ENCODE measurements at regions not wholly inside any gene's neighbourhood (a gene's known extent, or its start where the extent isn't known, plus 50 kb on each side); places are given as distances from the start of the nearest gene placed in this dataset.

DNA sequence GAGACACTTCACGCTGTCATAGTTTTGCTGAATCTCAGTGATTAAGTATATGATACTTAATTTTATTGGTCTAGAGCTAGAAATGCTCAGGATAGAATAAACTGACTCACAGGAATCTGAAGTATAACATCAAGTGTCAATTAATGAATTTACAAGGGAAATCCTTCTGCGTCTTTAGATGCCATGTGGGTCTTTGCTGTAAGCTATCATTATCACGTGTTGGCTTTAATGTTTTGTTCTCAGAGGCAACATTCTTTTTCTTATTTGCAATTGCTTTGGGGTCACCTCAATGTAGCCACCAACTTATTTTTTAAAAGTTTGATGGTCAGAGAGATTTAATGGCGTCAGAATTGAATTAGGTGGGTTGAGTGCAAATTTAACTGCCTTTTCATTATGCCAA, 680.1 kb upstream of the PTBP2 start:
- no peaks in the 10 kb centered on the region for H3K4me1 ChIP-seq (ENCODE audit: control insufficient read depth, insufficient read depth, low read length)
- no peaks in the 10 kb centered on the region for H3K9me3 ChIP-seq (ENCODE audit: control insufficient read depth, insufficient read depth, low read depth, low read length)
- H3K27ac ChIP-seq (ENCODE audit: extremely low read depth, low read depth, low read length): no peak overlapping the region
- H3K36me3 ChIP-seq (ENCODE audit: control insufficient read depth in 2 of 2, insufficient read depth in 1 of 2, low read length in 2 of 2): no peaks in the 10 kb centered on the region
- ChIA-PET POLR2A (no interaction called here), CTCF (no interaction called here)
- no peak for TF ChIP-seq FEZF1 (tag by site-specific recombination; IDR thresholded peaks at IDR 0.05)
- no peak for TF ChIP-seq ZNF510 (tag by site-specific recombination; IDR thresholded peaks at IDR 0.05; ENCODE audit: insufficient replicate concordance)
- TF ChIP-seq KLF9 (tag by site-specific recombination; IDR thresholded peaks at IDR 0.05; ENCODE audit: low read depth): no peak
- TF ChIP-seq, protein P1, sequence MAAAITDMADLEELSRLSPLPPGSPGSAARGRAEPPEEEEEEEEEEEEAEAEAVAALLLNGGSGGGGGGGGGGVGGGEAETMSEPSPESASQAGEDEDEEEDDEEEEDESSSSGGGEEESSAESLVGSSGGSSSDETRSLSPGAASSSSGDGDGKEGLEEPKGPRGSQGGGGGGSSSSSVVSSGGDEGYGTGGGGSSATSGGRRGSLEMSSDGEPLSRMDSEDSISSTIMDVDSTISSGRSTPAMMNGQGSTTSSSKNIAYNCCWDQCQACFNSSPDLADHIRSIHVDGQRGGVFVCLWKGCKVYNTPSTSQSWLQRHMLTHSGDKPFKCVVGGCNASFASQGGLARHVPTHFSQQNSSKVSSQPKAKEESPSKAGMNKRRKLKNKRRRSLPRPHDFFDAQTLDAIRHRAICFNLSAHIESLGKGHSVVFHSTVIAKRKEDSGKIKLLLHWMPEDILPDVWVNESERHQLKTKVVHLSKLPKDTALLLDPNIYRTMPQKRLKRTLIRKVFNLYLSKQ (tag by site-specific recombination; IDR thresholded peaks at IDR 0.05; ENCODE audit: borderline replicate concordance): no peak
- no peak for TF ChIP-seq ZNF138 (tag by site-specific recombination; IDR thresholded peaks at IDR 0.05; ENCODE audit: borderline replicate concordance)
- no peak for TF ChIP-seq ZNF791 (tag by site-specific recombination; IDR thresholded peaks at IDR 0.05)
- TF ChIP-seq YY2 (tag by site-specific recombination; IDR thresholded peaks at IDR 0.05): no peak
- TF ChIP-seq GLI4 (tag by site-specific recombination; IDR thresholded peaks at IDR 0.05): no peak
- H3K4me3 ChIP-seq (ENCODE audit: low read depth, low read length): no peak overlapping the region

DNA sequence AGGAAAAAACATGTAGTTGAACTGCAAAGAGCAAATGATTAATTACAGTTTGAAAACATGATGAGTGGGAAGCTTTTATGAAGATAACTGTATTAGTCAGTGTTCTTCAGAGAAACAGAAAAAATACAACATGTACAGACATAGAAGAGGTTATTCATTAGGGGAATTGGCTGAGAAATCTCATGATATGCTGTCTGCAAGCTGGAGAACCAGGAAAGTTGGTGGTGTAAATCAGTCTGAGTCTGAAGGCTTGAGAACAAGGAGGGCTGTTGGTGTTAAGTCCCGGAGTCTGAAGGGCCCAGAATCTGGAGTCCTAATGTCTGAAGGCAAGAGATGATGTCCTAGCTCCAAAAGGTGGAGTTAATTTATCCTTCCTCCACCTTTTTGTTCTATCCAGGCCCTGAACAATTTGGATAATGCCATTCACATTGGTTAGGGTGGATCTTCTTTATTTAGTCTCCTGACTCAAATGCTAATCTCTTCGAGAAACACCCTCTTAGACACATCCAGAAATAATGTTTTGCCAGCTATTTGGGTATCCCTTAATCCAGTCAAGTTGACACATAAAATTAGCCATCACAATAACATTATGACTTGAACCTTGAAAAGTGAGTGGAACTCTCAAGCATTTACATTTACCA, 672.9 kb upstream of the PTBP2 start:
- POLR2A ChIA-PET: no interaction called here
- H3K27ac ChIP-seq (ENCODE audit: extremely low read depth, low read depth, low read length): no peak overlapping the region
- TF ChIP-seq ZNF16 (tag by site-specific recombination; IDR thresholded peaks at IDR 0.05; ENCODE audit: low read depth) (no peak), ZNF19 (tag by site-specific recombination; IDR thresholded peaks at IDR 0.05; ENCODE audit: low read depth) (no peak), ZNF626 (tag by site-specific recombination; IDR thresholded peaks at IDR 0.05) (no peak), ZNF664 (tag by site-specific recombination; IDR thresholded peaks at IDR 0.05) (no peak), OSR2 (tag by site-specific recombination; IDR thresholded peaks at IDR 0.05) (no peak), ZNF677 (tag by site-specific recombination; IDR thresholded peaks at IDR 0.05) (no peak), HOXA7 (CRISPR knock-in tag; IDR thresholded peaks at IDR 0.05; ENCODE audit: borderline replicate concordance) (no peak), ZNF610 (tag by site-specific recombination; IDR thresholded peaks at IDR 0.05; ENCODE audit: borderline replicate concordance) (no peak), ZBTB21 (tag by site-specific recombination; IDR thresholded peaks at IDR 0.05) (no peak), GLI2 (tag by site-specific recombination; IDR thresholded peaks at IDR 0.05; ENCODE audit: borderline replicate concordance, low read depth) (no peak), ZNF76 (tag by site-specific recombination; IDR thresholded peaks at IDR 0.05; ENCODE audit: borderline replicate concordance, low read depth) (no peak), ZNF169 (tag by site-specific recombination; IDR thresholded peaks at IDR 0.05) (no peak), ZNF184 (tag by site-specific recombination; IDR thresholded peaks at IDR 0.05) (no peak), SP7 (tag by site-specific recombination; IDR thresholded peaks at IDR 0.05) (no peak)
- TF ChIP-seq, protein P2, sequence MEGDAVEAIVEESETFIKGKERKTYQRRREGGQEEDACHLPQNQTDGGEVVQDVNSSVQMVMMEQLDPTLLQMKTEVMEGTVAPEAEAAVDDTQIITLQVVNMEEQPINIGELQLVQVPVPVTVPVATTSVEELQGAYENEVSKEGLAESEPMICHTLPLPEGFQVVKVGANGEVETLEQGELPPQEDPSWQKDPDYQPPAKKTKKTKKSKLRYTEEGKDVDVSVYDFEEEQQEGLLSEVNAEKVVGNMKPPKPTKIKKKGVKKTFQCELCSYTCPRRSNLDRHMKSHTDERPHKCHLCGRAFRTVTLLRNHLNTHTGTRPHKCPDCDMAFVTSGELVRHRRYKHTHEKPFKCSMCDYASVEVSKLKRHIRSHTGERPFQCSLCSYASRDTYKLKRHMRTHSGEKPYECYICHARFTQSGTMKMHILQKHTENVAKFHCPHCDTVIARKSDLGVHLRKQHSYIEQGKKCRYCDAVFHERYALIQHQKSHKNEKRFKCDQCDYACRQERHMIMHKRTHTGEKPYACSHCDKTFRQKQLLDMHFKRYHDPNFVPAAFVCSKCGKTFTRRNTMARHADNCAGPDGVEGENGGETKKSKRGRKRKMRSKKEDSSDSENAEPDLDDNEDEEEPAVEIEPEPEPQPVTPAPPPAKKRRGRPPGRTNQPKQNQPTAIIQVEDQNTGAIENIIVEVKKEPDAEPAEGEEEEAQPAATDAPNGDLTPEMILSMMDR (tag by site-specific recombination; IDR thresholded peaks at IDR 0.05): no peak
- TF ChIP-seq, protein P3, sequence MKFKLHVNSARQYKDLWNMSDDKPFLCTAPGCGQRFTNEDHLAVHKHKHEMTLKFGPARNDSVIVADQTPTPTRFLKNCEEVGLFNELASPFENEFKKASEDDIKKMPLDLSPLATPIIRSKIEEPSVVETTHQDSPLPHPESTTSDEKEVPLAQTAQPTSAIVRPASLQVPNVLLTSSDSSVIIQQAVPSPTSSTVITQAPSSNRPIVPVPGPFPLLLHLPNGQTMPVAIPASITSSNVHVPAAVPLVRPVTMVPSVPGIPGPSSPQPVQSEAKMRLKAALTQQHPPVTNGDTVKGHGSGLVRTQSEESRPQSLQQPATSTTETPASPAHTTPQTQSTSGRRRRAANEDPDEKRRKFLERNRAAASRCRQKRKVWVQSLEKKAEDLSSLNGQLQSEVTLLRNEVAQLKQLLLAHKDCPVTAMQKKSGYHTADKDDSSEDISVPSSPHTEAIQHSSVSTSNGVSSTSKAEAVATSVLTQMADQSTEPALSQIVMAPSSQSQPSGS (tag by site-specific recombination; IDR thresholded peaks at IDR 0.05; ENCODE audit: low read depth): no peak
- TF ChIP-seq, protein P4, sequence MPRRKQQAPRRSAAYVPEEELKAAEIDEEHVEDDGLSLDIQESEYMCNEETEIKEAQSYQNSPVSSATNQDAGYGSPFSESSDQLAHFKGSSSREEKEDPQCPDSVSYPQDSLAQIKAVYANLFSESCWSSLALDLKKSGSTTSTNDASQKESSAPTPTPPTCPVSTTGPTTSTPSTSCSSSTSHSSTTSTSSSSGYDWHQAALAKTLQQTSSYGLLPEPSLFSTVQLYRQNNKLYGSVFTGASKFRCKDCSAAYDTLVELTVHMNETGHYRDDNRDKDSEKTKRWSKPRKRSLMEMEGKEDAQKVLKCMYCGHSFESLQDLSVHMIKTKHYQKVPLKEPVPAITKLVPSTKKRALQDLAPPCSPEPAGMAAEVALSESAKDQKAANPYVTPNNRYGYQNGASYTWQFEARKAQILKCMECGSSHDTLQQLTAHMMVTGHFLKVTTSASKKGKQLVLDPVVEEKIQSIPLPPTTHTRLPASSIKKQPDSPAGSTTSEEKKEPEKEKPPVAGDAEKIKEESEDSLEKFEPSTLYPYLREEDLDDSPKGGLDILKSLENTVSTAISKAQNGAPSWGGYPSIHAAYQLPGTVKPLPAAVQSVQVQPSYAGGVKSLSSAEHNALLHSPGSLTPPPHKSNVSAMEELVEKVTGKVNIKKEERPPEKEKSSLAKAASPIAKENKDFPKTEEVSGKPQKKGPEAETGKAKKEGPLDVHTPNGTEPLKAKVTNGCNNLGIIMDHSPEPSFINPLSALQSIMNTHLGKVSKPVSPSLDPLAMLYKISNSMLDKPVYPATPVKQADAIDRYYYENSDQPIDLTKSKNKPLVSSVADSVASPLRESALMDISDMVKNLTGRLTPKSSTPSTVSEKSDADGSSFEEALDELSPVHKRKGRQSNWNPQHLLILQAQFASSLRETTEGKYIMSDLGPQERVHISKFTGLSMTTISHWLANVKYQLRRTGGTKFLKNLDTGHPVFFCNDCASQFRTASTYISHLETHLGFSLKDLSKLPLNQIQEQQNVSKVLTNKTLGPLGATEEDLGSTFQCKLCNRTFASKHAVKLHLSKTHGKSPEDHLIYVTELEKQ (tag by site-specific recombination; IDR thresholded peaks at IDR 0.05; ENCODE audit: borderline replicate concordance): no peak
- TF ChIP-seq, protein P5, sequence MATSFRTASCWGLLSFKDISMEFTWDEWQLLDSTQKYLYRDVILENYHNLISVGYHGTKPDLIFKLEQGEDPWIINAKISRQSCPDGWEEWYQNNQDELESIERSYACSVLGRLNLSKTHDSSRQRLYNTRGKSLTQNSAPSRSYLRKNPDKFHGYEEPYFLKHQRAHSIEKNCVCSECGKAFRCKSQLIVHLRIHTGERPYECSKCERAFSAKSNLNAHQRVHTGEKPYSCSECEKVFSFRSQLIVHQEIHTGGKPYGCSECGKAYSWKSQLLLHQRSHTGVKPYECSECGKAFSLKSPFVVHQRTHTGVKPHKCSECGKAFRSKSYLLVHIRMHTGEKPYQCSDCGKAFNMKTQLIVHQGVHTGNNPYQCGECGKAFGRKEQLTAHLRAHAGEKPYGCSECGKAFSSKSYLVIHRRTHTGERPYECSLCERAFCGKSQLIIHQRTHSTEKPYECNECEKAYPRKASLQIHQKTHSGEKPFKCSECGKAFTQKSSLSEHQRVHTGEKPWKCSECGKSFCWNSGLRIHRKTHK (tag by site-specific recombination; IDR thresholded peaks at IDR 0.05): no peak

More for the DNA sequence above, 672.9 kb upstream of the PTBP2 start:
- Histone ChIP-seq H3K4me1 (ENCODE audit: control insufficient read depth, insufficient read depth, low read length) (no peaks in the 10 kb centered on the region), H3K36me3 (ENCODE audit: control insufficient read depth in 2 of 2, insufficient read depth in 1 of 2, low read length in 2 of 2) (no peaks in the 10 kb centered on the region), H3K9me3 (ENCODE audit: control insufficient read depth, insufficient read depth, low read depth, low read length) (no peaks in the 10 kb centered on the region), H3K4me3 (ENCODE audit: low read depth, low read length) (no peak overlapping the region)
- CTCF ChIA-PET: no interaction called here

Measured in HEK293 (cell line).